IPS-20b (cell line): ENCODE measurements at regions not wholly inside any gene's neighbourhood (a gene's known extent, or its start where the extent isn't known, plus 50 kb on each side); places are given as distances from the start of the nearest gene placed in this dataset.

ENCODE experiments used
- H3K27ac ChIP-seq: one replicate; pipeline ENCODE4 v1.5.1; 2013; ENCODE audit warnings: low read length
- H3K27me3 ChIP-seq: 2 replicates; pipeline ENCODE4 v1.6.1; 2013; ENCODE audit warnings: mild to moderate bottlenecking, low read length, inconsistent platforms; ENCODE audit not compliant: insufficient read depth
- H3K36me3 ChIP-seq: 2 replicates; pipeline ENCODE4 v1.6.1; 2013; ENCODE audit warnings: low read depth, mild to moderate bottlenecking, inconsistent platforms, low read length, moderate library complexity; ENCODE audit not compliant: insufficient read depth
- H3K4me1 ChIP-seq: 2 replicates; pipeline ENCODE4 v1.6.1; 2013; ENCODE audit warnings: mild to moderate bottlenecking, control low read depth, inconsistent platforms, low read length, moderate library complexity; ENCODE audit not compliant: insufficient read depth
- H3K4me3 ChIP-seq: 2 replicates; pipeline ENCODE4 v1.5.1; 2013; ENCODE audit warnings: mild to moderate bottlenecking, low read length, inconsistent platforms
- H3K9ac ChIP-seq: 2 replicates; pipeline ENCODE4 v1.6.1; 2013; ENCODE audit warnings: low read depth, mild to moderate bottlenecking, inconsistent platforms, low read length, moderate library complexity
- H3K9me3 ChIP-seq: 2 replicates; pipeline ENCODE4 v1.6.1; 2013; ENCODE audit warnings: mild to moderate bottlenecking, low read depth, low read length, inconsistent platforms; ENCODE audit not compliant: insufficient read depth

DNA sequence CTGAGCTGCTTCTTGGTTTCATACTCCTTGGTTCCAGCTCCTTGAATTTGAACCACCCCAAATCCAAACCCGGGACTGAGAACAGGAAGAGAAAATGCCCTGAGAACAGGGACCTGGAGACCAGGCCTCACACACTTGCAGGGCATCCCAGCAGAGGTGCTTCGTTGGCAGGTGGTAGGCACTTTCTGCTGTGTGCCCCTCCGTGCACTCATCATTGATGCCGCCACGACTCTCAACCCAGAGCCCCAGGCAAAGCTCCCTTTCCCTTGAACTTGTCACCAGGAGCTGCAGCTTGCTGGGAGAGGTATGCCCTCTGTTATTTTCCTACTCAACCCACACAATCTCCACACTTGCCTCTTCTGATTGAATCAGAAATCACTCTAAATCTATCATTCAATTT is 217.8 kb upstream of the IRX1 start:
- no peak overlapping the region for H3K27ac ChIP-seq
- H3K9ac ChIP-seq: no peak overlapping the region
- H3K4me1 ChIP-seq: no peaks in the 10 kb centered on the region
- H3K4me3 ChIP-seq: no peak overlapping the region
- H3K9me3 ChIP-seq: peaks cover 2% of the 10 kb centered on the region; the same call in 1 of the 2 replicates
- no peaks in the 10 kb centered on the region for H3K36me3 ChIP-seq
- no peaks in the 10 kb centered on the region for H3K27me3 ChIP-seq

DNA sequence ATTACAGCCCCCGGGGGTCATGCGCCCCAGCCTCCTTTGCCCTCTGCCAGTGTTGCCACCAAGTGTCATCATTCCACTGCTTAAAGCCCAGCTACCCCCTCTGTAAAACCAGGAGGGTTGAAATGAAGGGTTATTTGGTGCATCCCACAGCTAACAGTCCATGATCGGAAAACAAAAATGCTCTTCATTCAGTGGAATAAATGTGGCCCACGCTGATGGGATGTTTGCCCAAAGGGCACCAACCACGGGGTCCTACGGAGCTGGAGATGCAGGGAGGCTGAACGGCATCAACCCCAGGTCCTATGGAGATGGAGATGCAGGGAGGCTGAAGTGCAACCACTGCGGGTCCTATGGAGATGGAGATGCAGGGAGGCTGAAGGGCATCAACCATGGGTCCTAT is 218.5 kb upstream of the IRX1 start:
- Histone ChIP-seq H3K27ac (no peak overlapping the region), H3K9me3 (peaks cover 5% of the 10 kb centered on the region; the same call in 1 of the 2 replicates), H3K9ac (no peak overlapping the region), H3K36me3 (no peaks in the 10 kb centered on the region), H3K4me1 (no peaks in the 10 kb centered on the region), H3K4me3 (no peak overlapping the region), H3K27me3 (no peaks in the 10 kb centered on the region)

DNA sequence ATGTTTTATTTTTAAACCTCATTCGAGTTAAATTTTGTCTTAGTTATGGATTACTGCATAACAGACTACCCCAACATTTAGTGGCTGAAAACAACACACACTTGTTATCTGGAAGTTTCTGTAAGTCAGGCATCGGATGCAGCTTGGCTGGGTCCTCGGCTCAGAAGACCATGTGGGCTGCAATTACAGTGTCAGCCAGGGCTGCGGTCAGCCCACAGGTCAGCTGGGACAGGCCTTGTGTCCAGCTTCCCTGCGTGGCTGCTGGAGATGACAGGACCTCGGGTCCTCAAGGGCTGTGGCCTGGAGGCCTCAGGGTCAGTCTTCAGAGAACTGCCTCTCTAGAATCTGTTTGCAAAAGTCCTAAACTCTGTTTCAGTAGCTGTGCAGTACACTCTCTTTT is 219.0 kb upstream of the IRX1 start:
- no peaks in the 10 kb centered on the region for H3K27me3 ChIP-seq
- H3K36me3 ChIP-seq: no peaks in the 10 kb centered on the region
- no peak overlapping the region for H3K9ac ChIP-seq
- H3K9me3 ChIP-seq: peaks cover 9% of the 10 kb centered on the region; the same call in 1 of the 2 replicates
- no peaks in the 10 kb centered on the region for H3K4me1 ChIP-seq
- H3K27ac ChIP-seq: no peak overlapping the region
- no peak overlapping the region for H3K4me3 ChIP-seq

DNA sequence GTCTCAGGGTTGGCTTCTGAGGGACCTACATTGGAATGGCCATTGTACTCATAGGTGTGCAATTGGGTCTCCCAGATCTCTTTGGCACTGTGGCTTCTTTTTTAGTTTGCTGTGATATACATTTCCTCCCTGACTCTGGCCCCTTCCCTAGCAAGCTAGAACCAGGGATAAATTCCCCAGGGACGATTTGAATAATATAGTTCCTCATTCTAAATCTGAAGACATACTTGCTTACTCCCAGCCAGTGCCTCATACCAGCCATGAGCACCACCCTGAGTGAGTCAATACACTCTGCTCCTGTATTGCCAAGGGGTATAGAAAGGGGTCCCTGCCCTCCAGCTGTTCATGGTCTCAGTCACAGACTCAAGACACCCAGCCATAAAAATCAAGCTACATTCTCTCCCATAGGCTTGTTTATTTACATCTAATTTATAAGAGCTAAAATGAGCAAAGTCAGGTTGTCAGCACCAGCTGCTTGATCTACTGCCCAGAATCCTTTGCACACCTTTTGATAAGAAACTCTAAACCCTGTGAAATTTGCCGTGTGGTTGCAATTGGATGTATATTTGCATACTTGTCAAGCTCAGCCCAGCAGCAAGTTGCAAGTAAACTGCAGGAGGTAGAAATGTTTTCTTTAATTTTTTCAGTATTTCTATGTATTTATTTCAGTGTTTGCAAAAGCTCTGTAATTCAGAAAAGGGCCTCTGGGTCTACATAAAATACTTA is 219.9 kb upstream of the IRX1 start:
- Histone ChIP-seq H3K4me3 (no peak overlapping the region), H3K9ac (no peak overlapping the region), H3K36me3 (no peaks in the 10 kb centered on the region), H3K9me3 (peaks cover 9% of the 10 kb centered on the region; the same call in 1 of the 2 replicates), H3K27ac (no peak overlapping the region), H3K27me3 (no peaks in the 10 kb centered on the region), H3K4me1 (no peaks in the 10 kb centered on the region)

DNA sequence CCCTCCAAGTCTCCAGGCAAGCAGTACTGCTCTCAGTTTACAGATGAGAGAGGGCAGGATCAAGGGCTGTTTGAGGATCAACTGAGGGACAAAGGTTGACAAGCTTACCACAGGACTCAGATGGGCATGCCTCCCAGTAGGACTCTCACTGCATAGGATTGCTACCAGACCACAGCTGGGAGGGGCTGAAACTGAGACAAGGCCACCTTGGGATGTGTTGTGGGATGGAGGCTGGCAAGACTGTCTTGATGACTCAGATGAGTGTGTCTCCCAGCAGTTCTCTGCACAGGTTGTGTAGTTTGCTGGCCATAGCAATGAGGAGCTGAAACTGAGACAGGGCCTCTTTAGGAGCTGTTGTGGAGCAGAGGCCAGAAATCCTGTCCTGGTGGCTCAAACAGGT is 222.2 kb upstream of the IRX1 start:
- Histone ChIP-seq H3K9ac (no peak overlapping the region), H3K4me3 (no peak overlapping the region), H3K27me3 (no peaks in the 10 kb centered on the region), H3K4me1 (no peaks in the 10 kb centered on the region), H3K9me3 (peaks cover 12% of the 10 kb centered on the region; the same call in 1 of the 2 replicates), H3K27ac (no peak overlapping the region), H3K36me3 (no peaks in the 10 kb centered on the region)

DNA sequence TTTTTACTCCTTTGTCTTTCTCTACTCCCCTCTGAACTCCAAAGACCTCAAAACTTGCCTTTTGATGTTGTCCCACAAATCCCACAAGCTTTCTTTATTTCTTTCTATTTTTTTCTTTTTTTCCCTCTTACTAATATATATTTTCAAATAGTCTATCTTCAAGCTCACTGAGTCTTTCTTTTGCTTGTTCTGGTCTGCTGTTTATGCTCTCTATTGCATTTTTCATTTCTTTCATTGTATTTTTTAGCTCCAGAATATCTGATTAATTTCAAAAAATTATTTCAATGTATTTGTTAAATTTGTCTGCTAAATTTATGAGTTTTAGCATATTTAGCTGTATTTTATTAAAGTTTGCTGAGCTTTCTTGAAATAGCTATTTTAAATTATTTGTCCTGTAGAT is 223.3 kb upstream of the IRX1 start:
- Histone ChIP-seq H3K9ac (no peak overlapping the region), H3K4me1 (no peaks in the 10 kb centered on the region), H3K4me3 (no peak overlapping the region), H3K27me3 (no peaks in the 10 kb centered on the region), H3K36me3 (no peaks in the 10 kb centered on the region), H3K27ac (no peak overlapping the region), H3K9me3 (peaks cover 12% of the 10 kb centered on the region; the same call in 1 of the 2 replicates)

DNA sequence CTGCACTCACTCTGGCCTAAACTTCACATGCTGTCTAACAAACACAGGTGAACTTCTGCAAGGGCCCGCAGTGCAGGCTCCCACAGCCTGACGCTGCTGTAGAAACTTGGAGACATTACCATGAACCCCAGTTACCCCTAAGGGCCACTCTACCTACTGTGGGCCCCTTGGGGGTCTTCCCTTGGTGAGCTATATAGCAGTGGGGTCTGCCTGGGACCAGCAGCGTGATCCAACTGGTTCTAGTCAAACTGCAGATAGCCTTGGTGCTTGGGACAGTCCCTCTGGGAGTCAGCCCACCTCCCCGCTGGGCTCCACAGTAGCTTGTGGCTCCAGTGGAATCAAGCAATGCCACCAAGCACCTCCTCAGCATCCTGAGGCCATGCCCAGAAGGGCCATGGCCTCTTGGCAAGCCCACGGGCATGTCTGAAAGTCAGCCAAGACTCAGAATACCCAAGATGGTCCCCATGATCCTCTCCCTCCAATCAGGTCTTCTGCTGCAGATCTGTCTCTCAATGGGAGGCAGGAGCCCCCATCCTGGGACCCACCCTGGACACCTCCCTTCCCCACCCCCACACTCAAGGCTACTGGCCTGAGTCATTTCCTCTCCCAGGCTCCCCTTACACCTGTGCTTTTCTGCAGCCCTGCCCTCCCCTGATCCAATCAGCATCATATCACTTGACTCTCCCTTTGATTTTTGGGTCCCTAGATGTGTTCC is 230.0 kb upstream of the IRX1 start:
- Histone ChIP-seq H3K27me3 (no peaks in the 10 kb centered on the region), H3K9ac (no peak overlapping the region), H3K4me3 (no peak overlapping the region), H3K4me1 (no peaks in the 10 kb centered on the region; the same call in 1 of the 2 replicates), H3K27ac (no peak overlapping the region), H3K36me3 (no peaks in the 10 kb centered on the region), H3K9me3 (peaks cover 4% of the 10 kb centered on the region; the same call in 1 of the 2 replicates)

DNA sequence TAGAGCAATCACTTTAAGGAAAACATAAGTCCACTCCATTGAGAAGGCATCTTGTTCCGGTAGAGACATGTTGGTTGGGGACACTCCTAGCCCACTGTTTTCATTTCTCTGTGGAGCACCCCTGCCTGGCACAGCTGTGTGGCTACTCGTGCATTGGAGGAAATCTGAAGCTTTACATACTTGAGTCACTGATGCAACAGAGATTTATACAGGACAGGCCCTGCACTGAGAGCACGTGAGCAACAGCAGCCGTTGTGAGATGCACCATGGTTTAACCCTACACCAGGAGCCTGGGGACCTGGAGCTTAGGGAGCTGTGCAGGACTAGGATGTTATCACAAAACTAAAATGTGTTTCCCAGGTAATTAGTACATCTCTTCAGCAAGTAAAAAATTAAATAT is 230.7 kb upstream of the IRX1 start:
- Histone ChIP-seq H3K4me1 (no peaks in the 10 kb centered on the region; the same call in 1 of the 2 replicates), H3K36me3 (no peaks in the 10 kb centered on the region), H3K9me3 (peaks cover 4% of the 10 kb centered on the region; the same call in 1 of the 2 replicates), H3K27me3 (no peaks in the 10 kb centered on the region), H3K4me3 (no peak overlapping the region), H3K27ac (no peak overlapping the region), H3K9ac (no peak overlapping the region)

DNA sequence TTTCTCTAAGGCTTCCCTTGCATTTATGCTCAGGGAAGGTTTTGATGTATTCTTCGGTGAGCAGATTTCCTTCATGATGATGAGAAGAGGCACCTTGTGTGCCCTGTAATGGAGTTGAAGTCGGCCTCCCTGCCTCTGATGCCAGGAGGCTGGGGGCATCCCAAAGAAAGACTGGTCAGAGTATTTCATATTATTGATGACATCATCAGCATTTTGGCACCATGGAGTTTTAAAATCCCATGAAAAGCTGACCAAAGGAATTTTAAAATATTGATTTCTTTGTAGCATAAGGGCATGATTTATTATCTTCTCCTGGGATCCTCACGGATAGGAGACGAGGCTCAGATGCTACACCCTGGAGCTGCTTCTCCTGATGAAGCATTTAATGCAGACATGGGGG is 231.2 kb upstream of the IRX1 start:
- Histone ChIP-seq H3K27ac (no peak overlapping the region), H3K9ac (no peak overlapping the region), H3K9me3 (peaks cover 4% of the 10 kb centered on the region; the same call in 1 of the 2 replicates), H3K4me1 (no peaks in the 10 kb centered on the region; the same call in 1 of the 2 replicates), H3K36me3 (no peaks in the 10 kb centered on the region), H3K4me3 (no peak overlapping the region), H3K27me3 (no peaks in the 10 kb centered on the region)

DNA sequence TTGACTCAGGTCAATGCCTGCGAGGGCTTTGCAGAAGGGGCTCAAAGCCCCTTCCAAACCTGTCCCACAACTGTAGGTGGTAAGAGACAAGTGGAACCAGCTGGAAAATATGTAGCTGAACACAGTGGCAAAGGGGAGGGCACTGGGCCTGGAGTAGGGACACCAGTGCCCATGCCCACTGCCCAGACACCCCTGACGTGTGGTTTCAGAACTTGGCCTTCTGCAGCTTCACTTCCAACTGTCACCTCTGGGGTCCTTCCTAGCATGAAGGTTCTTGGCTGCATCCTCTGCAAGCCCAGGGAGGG is 233.1 kb upstream of the IRX1 start:
- no peaks in the 10 kb centered on the region for H3K9me3 ChIP-seq
- H3K27me3 ChIP-seq: no peaks in the 10 kb centered on the region
- no peak overlapping the region for H3K27ac ChIP-seq
- H3K9ac ChIP-seq: no peak overlapping the region
- H3K4me1 ChIP-seq: no peaks in the 10 kb centered on the region; the same call in 1 of the 2 replicates
- H3K4me3 ChIP-seq: no peak overlapping the region
- no peaks in the 10 kb centered on the region for H3K36me3 ChIP-seq

DNA sequence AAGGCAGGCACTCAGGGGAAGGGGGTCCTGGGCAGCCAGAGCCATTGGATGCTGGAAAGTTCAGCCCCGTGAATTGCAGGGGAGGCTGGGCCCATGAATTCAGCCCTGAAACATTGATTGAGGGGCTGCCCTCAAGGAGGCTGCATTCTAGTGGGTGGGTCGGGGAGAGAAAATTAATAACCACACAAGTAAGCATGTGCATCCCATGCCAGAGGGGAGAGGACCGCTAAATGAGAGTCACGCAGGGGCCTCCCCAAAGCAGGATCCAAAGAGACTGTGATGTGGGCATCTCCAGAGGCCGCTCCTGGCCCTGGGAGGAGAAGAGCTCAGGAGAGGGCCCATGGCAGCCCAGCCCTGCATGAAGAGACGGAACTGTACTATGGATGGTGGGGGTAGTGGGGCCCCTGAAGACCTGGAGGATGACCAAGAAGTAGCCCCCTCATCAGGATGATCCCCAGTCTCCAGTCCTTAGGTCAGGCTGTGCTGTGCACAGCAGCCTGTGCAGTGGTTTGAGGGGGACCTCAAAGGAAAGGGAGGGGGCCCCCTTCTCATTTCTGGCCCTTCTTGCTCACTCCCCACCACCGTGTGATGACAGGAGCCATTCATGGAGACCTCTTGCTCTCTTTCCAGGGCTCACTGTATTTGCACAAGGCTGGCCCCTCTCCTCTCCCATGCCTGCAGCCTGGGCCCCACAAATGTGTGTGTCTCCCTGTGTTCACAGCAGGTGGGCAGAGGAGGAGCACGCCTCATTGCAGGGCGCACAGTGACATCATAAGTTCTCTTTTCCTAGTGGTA is 233.6 kb upstream of the IRX1 start:
- Histone ChIP-seq H3K4me3 (no peak overlapping the region), H3K36me3 (no peaks in the 10 kb centered on the region), H3K27me3 (no peaks in the 10 kb centered on the region)

More for the DNA sequence above, 233.6 kb upstream of the IRX1 start:
- no peak overlapping the region for H3K27ac ChIP-seq
- H3K9ac ChIP-seq: no peak overlapping the region
- no peaks in the 10 kb centered on the region; the same call in 1 of the 2 replicates for H3K4me1 ChIP-seq
- H3K9me3 ChIP-seq: no peaks in the 10 kb centered on the region
